H1 (cell line): ENCODE measurements at regions not wholly inside any gene's neighbourhood (a gene's known extent, or its start where the extent isn't known, plus 50 kb on each side); places are given as distances from the start of the nearest gene placed in this dataset.

ENCODE experiments used
- CTCF ChIA-PET: fragments of 300-600 bp; sonication (Branson Sonifier 250); formaldehyde crosslinking; loops from one replicate; lab custom pipeline; 2021; ENCODE audit not compliant: partially characterized antibody; lab: Charles Lee
- POLR2A ChIA-PET: fragments of 300-600 bp; sonication (Branson Sonifier 250); formaldehyde crosslinking; loops from one replicate; lab custom pipeline; 2021; ENCODE audit warnings: inconsistent platforms; ENCODE audit not compliant: partially characterized antibody; lab: Charles Lee
- DNase-seq, 2 experiments: peaks; one replicate each; pipeline versions ENCODE4 v3.0.0 to v3.0.0-alpha.2; 2010 to 2022; ENCODE audit warnings: low spot score in 2 of 2, low read depth in 1 of 2, mixed read lengths in 1 of 2
- FAIRE-seq: peaks from 2 replicates; lab custom pipeline; 2011; peaks lifted over from hg19 to GRCh38; lab: Jason Lieb, UNC
- H2AFZ ChIP-seq: 2 replicates; pipeline ENCODE4 v1.8.1; 2012; ENCODE audit warnings: low read length, inconsistent platforms
- H2AK5ac ChIP-seq: 2 replicates; pipeline ENCODE4 v1.6.1; 2013; ENCODE audit warnings: low read depth, low read length
- H2BK120ac ChIP-seq: replicated peaks from 2 replicates; pipeline ENCODE3; 2013; ENCODE audit warnings: low read depth, low read length, inconsistent platforms
- H2BK12ac ChIP-seq: 2 replicates; pipeline ENCODE4 v1.6.1; 2013; ENCODE audit warnings: low read depth, low read length
- H2BK15ac ChIP-seq: 2 replicates; pipeline ENCODE4 v1.6.1; 2013; ENCODE audit warnings: low read length
- H2BK20ac ChIP-seq: 2 replicates; pipeline ENCODE4 v1.6.1; 2013; ENCODE audit warnings: low read length
- H2BK5ac ChIP-seq: 2 replicates; pipeline ENCODE4 v1.6.1; 2013; ENCODE audit warnings: low read depth, low read length
- H3K14ac ChIP-seq: 2 replicates; pipeline ENCODE4 v1.6.1; 2013; ENCODE audit warnings: inconsistent platforms; ENCODE audit not compliant: insufficient read length
- H3K18ac ChIP-seq: 2 replicates; pipeline ENCODE4 v1.6.1; 2013; ENCODE audit warnings: low read length; ENCODE audit errors: extremely low read depth
- H3K23ac ChIP-seq: 2 replicates; pipeline ENCODE4 v1.6.1; 2013; ENCODE audit warnings: inconsistent platforms; ENCODE audit not compliant: insufficient read length
- H3K23me2 ChIP-seq: 2 replicates; pipeline ENCODE4 v1.6.1; 2013; ENCODE audit warnings: low read depth, low read length
- H3K27ac ChIP-seq: 2 replicates; pipeline ENCODE4 v1.6.1; 2011; ENCODE audit warnings: low read depth, low read length, inconsistent platforms
- H3K27me3 ChIP-seq, 4 experiments: replicated peaks in 1 of 4; 1 replicate in 1 of 4; 2 replicates in 3 of 4; pipeline versions ENCODE4 v1.6.1 to v1.8.1; 2011 to 2013; ENCODE audit warnings: low read length in 3 of 4, mild to moderate bottlenecking in 3 of 4, inconsistent platforms in 2 of 4, mixed read lengths in 2 of 4, moderate library complexity in 1 of 4; ENCODE audit not compliant: control insufficient read depth in 3 of 4, insufficient read depth in 3 of 4; ENCODE audit errors: extremely low read depth in 1 of 4
- H3K36me3 ChIP-seq, 4 experiments: 2 replicates each; pipeline versions ENCODE4 v1.6.1 to v1.8.1; 2011 to 2013; ENCODE audit warnings: mild to moderate bottlenecking in 4 of 4, low read length in 3 of 4, moderate library complexity in 2 of 4, control low read depth in 1 of 4, inconsistent platforms in 1 of 4; ENCODE audit not compliant: insufficient read depth in 4 of 4, control insufficient read depth in 2 of 4
- H3K4ac ChIP-seq: replicated peaks from 2 replicates; pipeline ENCODE3; 2013; ENCODE audit warnings: low read length, low read depth, mixed read lengths, inconsistent platforms; ENCODE audit not compliant: insufficient read length
- H3K4me1 ChIP-seq, 4 experiments: replicated peaks in 1 of 4; 1 replicate in 1 of 4; 2 replicates in 3 of 4; pipeline versions ENCODE4 v1.6.1 to v1.8.1; 2011 to 2013; ENCODE audit warnings: low read length in 3 of 4, inconsistent platforms in 2 of 4, mixed read lengths in 1 of 4; ENCODE audit not compliant: insufficient read depth in 4 of 4, control insufficient read depth in 3 of 4
- H3K4me2 ChIP-seq, 2 experiments: 2 replicates each; pipeline versions ENCODE4 v1.6.1 to v1.8.1; 2011 to 2013; ENCODE audit warnings: low read depth in 2 of 2, low read length in 2 of 2, control low read depth in 1 of 2, inconsistent platforms in 1 of 2, mild to moderate bottlenecking in 1 of 2; ENCODE audit not compliant: insufficient read depth in 1 of 2
- H3K4me3 ChIP-seq, 4 experiments: fragments of 200-600, 300-600 bp in 1 of 4; sonication (generic), shearing (Covaris generic), sonication (Bioruptor Twin) in 1 of 4; 2 replicates each; pipeline versions ENCODE4 v1.5.1 to v1.8.1; 2011 to 2016; ENCODE audit warnings: low read length in 4 of 4, low read depth in 3 of 4, control low read depth in 2 of 4, inconsistent platforms in 2 of 4, mild to moderate bottlenecking in 2 of 4, mixed read lengths in 1 of 4, moderate library complexity in 1 of 4; ENCODE audit not compliant: insufficient read depth in 2 of 4; ENCODE audit errors: extremely low read depth in 1 of 4
- H3K56ac ChIP-seq: replicated peaks from 2 replicates; pipeline ENCODE3; 2013; ENCODE audit warnings: low read depth, mild to moderate bottlenecking, mixed read lengths, low read length, inconsistent platforms; ENCODE audit not compliant: insufficient read length
- H3K79me1 ChIP-seq: 2 replicates; pipeline ENCODE4 v1.6.1; 2013; ENCODE audit warnings: low read depth, low read length, control low read depth
- H3K79me2 ChIP-seq, 2 experiments: 2 replicates each; pipeline versions ENCODE4 v1.6.1 to v1.8.1; 2012 to 2013; ENCODE audit warnings: low read length in 2 of 2, mild to moderate bottlenecking in 2 of 2, inconsistent platforms in 1 of 2; ENCODE audit not compliant: insufficient read depth in 2 of 2, control insufficient read depth in 1 of 2
- H3K9ac ChIP-seq, 4 experiments: replicated peaks in 1 of 4; 1 replicate in 1 of 4; 2 replicates in 3 of 4; pipeline versions ENCODE4 v1.6.1 to v1.8.1; 2011 to 2013; ENCODE audit warnings: low read depth in 3 of 4, low read length in 3 of 4, control low read depth in 2 of 4, mild to moderate bottlenecking in 2 of 4, moderate library complexity in 2 of 4, inconsistent platforms in 1 of 4; ENCODE audit errors: extremely low read depth in 1 of 4
- H3K9me3 ChIP-seq, 2 experiments: 2 replicates each; pipeline versions ENCODE4 v1.6.1 to v1.8.1; 2012 to 2013; ENCODE audit warnings: mild to moderate bottlenecking in 2 of 2, moderate library complexity in 2 of 2, control low read depth in 1 of 2, inconsistent platforms in 1 of 2, low read depth in 1 of 2, low read length in 1 of 2, mixed read lengths in 1 of 2; ENCODE audit not compliant: insufficient read depth in 2 of 2
- H4K20me1 ChIP-seq, 2 experiments: replicated peaks in 1 of 2; 2 replicates each; pipeline versions ENCODE3 to v1.8.1; 2011 to 2013; ENCODE audit warnings: inconsistent platforms in 2 of 2, low read length in 2 of 2, mild to moderate bottlenecking in 1 of 2; ENCODE audit not compliant: insufficient read depth in 2 of 2, control insufficient read depth in 1 of 2
- H4K5ac ChIP-seq: 2 replicates; pipeline ENCODE4 v1.6.1; 2013; ENCODE audit warnings: low read length, low read depth, mixed read lengths, inconsistent platforms; ENCODE audit not compliant: insufficient read length
- H4K8ac ChIP-seq: 2 replicates; pipeline ENCODE4 v1.8.0; 2013; ENCODE audit warnings: mild to moderate bottlenecking, moderate library complexity, low read length, inconsistent platforms; ENCODE audit not compliant: insufficient read depth; ENCODE audit errors: extremely low read depth
- H4K91ac ChIP-seq: replicated peaks from 2 replicates; pipeline ENCODE3; 2013; ENCODE audit warnings: low read length, mixed read lengths, inconsistent platforms; ENCODE audit not compliant: insufficient read length
- CBX8 ChIP-seq: fragments of 300-800, 300-1000 bp; sonication (generic); IDR thresholded peaks from 2 replicates; pipeline ENCODE4 v1.7.1; 2016; ENCODE audit warnings: low read depth, low read length, borderline replicate concordance
- CREB1 ChIP-seq: IDR thresholded peaks from 2 replicates; pipeline ENCODE4 v1.6.1; 2012; ENCODE audit warnings: inconsistent platforms
- EGR1 ChIP-seq: IDR thresholded peaks from 2 replicates; pipeline ENCODE4 v1.6.1; 2011; ENCODE audit warnings: low read depth, low read length, borderline replicate concordance
- GTF2F1 ChIP-seq: IDR thresholded peaks from 2 replicates; pipeline ENCODE4 v1.6.1; 2012; ENCODE audit warnings: low read depth, low read length, improper control_type of control experiment, borderline replicate concordance
- JUN ChIP-seq: IDR thresholded peaks from 2 replicates; pipeline ENCODE4 v1.6.1; 2011; ENCODE audit warnings: low read depth, mild to moderate bottlenecking, improper control_type of control experiment, low read length
- MAFK ChIP-seq: IDR thresholded peaks from 2 replicates; pipeline ENCODE4 v1.6.1; 2012; ENCODE audit warnings: low read depth, mild to moderate bottlenecking, improper control_type of control experiment, low read length
- PHF8 ChIP-seq: fragments of 200-600 bp; sonication (generic); conservative IDR thresholded peaks from 2 replicates; pipeline ENCODE4 v1.7.1; 2012; ENCODE audit warnings: low read depth, mild to moderate bottlenecking, inconsistent platforms, low read length, moderate library complexity
- SP4 ChIP-seq: IDR thresholded peaks from 2 replicates; pipeline ENCODE4 v1.6.1; 2012; ENCODE audit warnings: low read length, inconsistent platforms
- TAF7 ChIP-seq: optimal IDR thresholded peaks from 2 replicates; pipeline ENCODE3; 2011; ENCODE audit warnings: low read depth, mild to moderate bottlenecking, inconsistent platforms, low read length, moderate library complexity, borderline replicate concordance
- WGBS, 2 experiments: shearing (Covaris generic) in 1 of 2; methylation state at CpG; one replicate each; pipeline versions ENCODE4 v1.1.6 to v1.1.7; 2013 to 2015; ENCODE audit warnings: low lambda C conversion rate in 2 of 2, mixed read lengths in 2 of 2, inconsistent platforms in 1 of 2, low coverage in 1 of 2, missing lambda C conversion rate in 1 of 2; ENCODE audit not compliant: insufficient replicate concordance in 2 of 2, insufficient coverage in 1 of 2, insufficient read length in 1 of 2; ENCODE audit errors: extremely low coverage in 1 of 2, missing lambda C conversion rate in 1 of 2; 5-methylcytosine and 5-hydroxymethylcytosine counted together
- TF ChIP-seq, protein P1 (sequence below): IDR thresholded peaks from 2 replicates; pipeline ENCODE4 v1.6.1; 2012; ENCODE audit warnings: inconsistent platforms
- TF ChIP-seq, protein P2 (sequence below): IDR thresholded peaks from 2 replicates; pipeline ENCODE4 v1.6.1; 2012; ENCODE audit warnings: low read length, inconsistent platforms

DNA sequence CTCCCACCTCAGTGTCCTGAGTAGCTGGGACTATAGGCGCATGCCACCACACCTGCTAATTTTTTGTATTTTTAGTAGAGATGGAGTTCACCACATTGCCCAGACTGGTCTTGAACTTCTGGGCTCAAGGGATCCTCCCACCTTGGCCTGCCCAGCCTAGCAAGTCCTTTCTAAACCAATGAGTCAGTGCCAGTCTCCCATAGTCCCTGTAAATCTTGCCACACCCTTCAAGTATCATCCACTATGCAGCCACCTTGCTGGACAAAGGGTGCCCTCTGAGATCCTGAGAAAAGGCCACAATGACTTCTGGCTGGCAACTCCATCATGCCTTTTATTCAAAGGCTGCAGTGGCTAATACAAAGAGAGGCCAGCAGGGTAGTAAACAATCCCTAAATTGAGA lies 184.0 kb downstream of the ABHD5 start:
- Histone ChIP-seq H2BK120ac (no peak overlapping the region), H3K23me2 (no peaks in the 10 kb centered on the region), H3K9me3 (peaks cover 0 to 4% of the 10 kb centered on the region in 2 experiments; a peak in 1 of 4 replicates), H3K18ac (no peak overlapping the region), H2AK5ac (no peak overlapping the region), H4K5ac (no peak overlapping the region), H3K79me2 (no peaks in the 10 kb centered on the region), H3K23ac (no peak overlapping the region), H3K9ac (no peak overlapping the region), H3K4me3 (no peak overlapping the region), H4K8ac (no peak overlapping the region), H2BK5ac (no peak overlapping the region), H2BK20ac (no peak overlapping the region), H3K36me3 (no peaks in the 10 kb centered on the region), H4K20me1 (no peaks in the 10 kb centered on the region), H3K56ac (no peak overlapping the region), H2AFZ (no peak overlapping the region), H3K14ac (no peak overlapping the region), H4K91ac (no peak overlapping the region), H3K79me1 (no peaks in the 10 kb centered on the region), H3K27ac (no peak overlapping the region), H2BK12ac (no peak overlapping the region), H3K4ac (no peak overlapping the region), H3K4me1 (peaks cover 2 to 13% (median 5%) of the 10 kb centered on the region in 4 experiments), H3K27me3 (no peaks in the 10 kb centered on the region), H2BK15ac (no peak overlapping the region)
- ChIA-PET POLR2A (no interaction called here), CTCF (interaction anchor here (1.1 to 1.8 kb wide), 4 partner anchors 10 to 52 kb away, joined by 3 to 12 read pairs (median 4); no protein-coding TSS in a partner anchor)
- WGBS, 2 experiments = 100% methylated on average over 1 of the region's 1 CpG; no CpG with 5 or more reads in 1 of the 2 experiments
- DNase-seq (no peak), FAIRE-seq (no peak)
- no peak for TF ChIP-seq PHF8
- no peak for TF ChIP-seq CBX8
- no peak for TF ChIP-seq MAFK
- TF ChIP-seq, protein P1, sequence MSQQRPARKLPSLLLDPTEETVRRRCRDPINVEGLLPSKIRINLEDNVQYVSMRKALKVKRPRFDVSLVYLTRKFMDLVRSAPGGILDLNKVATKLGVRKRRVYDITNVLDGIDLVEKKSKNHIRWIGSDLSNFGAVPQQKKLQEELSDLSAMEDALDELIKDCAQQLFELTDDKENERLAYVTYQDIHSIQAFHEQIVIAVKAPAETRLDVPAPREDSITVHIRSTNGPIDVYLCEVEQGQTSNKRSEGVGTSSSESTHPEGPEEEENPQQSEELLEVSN = no peak
- TF ChIP-seq, protein P2, sequence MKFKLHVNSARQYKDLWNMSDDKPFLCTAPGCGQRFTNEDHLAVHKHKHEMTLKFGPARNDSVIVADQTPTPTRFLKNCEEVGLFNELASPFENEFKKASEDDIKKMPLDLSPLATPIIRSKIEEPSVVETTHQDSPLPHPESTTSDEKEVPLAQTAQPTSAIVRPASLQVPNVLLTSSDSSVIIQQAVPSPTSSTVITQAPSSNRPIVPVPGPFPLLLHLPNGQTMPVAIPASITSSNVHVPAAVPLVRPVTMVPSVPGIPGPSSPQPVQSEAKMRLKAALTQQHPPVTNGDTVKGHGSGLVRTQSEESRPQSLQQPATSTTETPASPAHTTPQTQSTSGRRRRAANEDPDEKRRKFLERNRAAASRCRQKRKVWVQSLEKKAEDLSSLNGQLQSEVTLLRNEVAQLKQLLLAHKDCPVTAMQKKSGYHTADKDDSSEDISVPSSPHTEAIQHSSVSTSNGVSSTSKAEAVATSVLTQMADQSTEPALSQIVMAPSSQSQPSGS = no peak
- TF ChIP-seq TAF7 = no peak
- TF ChIP-seq JUN = no peak
- TF ChIP-seq CREB1 = no peak
- no peak for TF ChIP-seq GTF2F1
- TF ChIP-seq SP4 = no peak
- TF ChIP-seq EGR1 = no peak
- TF ChIP-seq, all 59 proteins: peak for 0
- no peak overlapping the region for H3K4me2 ChIP-seq
